ENCODE measurements at regions not wholly inside any gene's neighbourhood (a gene's known extent, or its start where the extent isn't known, plus 50 kb on each side); places are given as distances from the start of the nearest gene placed in this dataset.
"Not testable (repeated sequence)": the region's sequence is repeated elsewhere in the genome, so short reads cannot be mapped to it uniquely, and the experiment has no call there.

GRCh38 chr22:19603346-19603745 lies 79.1 kb upstream of the CLDN5 start:
- not testable (repeated sequence) for DNase-seq

DNA sequence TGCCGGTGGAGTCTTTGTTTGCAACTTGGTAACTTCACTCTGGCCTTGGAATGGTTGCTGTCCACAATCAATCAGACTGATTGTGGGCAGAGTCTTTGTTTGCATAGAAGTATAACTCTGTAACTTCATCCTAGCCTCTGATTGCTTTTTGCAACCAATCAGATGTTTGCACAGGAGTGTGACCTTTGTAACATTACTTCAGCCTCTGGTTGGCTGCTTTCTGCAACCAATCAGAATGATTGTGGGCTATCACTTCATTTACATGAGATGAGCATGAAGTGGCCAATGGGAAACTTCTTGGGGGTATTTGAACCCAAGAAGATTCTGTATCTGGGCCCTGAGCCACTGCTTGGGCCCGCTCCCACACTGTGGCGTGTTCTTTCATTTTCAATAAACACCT lies 79.6 kb upstream of the CLDN5 start:
- DNase-seq: no peak

GRCh38 chr22:19604711-19605268 lies 80.6 kb upstream of the CLDN5 start:
- no peak for DNase-seq

GRCh38 chr22:19605508-19606331 lies 81.5 kb upstream of the CLDN5 start:
- no peak for DNase-seq

- DNase-seq: no peak
Observed at GRCh38 chr22:19606332-19607191, 82.4 kb upstream of the CLDN5 start.

- peak; percentile 76 for DNase-seq
Observed at GRCh38 chr22:19607192-19608002, 83.2 kb upstream of the CLDN5 start.

GRCh38 chr22:19608003-19608690 lies 83.9 kb upstream of the CLDN5 start:
- DNase-seq: no peak

- not testable (repeated sequence) for DNase-seq
Observed at GRCh38 chr22:19609753-19610152, 85.5 kb upstream of the CLDN5 start.

GRCh38 chr22:19610518-19611253 lies 86.5 kb upstream of the CLDN5 start:
- DNase-seq: no peak

DNA sequence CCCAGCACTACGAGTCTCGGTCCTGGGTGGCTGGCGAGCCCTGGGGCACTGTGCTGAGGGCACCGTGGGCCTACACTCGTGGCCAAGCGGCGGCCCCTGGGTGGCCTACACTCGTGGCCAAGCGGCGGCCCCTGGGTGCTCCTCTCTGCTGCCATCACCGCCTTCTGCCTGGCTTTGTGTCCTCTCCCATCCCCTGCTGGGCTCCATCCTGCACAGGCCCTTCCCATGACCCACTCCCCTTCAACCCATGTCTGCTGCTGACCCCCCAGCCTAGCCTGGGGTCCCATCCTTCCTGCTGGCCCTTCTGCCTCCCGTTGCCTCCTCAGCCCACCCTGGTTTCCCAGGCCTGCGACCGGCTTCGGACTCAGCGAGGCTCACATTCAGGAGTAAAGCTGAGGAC lies 87.4 kb upstream of the CLDN5 start:
- no peak for DNase-seq

DNA sequence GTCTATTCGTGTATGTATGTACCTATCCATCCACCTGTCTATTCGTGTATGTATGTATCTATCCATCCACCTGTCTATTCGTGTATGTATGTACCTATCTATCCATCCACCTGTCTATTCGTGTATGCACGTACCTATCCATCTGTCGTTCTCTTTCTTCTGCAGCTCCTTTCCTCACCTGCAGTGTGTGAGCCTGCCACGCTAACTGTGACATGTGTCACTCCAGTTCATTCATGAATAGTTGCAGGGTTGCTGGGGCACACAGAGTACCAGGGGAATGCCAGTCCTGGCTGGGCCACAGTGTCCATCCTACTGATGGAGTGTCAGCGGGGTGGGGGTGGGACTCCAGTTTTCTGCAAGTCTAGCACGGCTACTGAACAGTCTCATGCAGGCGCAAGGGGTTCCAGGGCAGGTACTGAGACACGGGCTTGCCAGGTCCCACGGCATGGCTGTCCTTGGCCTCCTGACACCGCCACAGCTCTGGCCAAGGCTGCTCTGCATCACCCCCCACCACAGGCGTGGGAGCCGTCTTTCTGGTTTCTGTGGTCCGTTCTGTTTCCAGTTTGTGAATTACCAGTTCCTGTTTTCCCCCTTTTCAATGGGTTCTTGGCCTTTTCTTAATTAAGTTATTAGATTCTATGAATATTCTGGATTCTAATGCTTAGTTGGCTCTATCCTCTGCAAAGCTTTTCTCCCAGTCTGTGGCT lies 88.8 kb upstream of the CLDN5 start:
- no peak for DNase-seq

GRCh38 chr22:19614536-19614863 lies 90.3 kb upstream of the CLDN5 start:
- no peak for DNase-seq

GRCh38 chr22:19615001-19615461 lies 90.8 kb upstream of the CLDN5 start:
- DNase-seq: no peak

- no peak for DNase-seq
Observed at GRCh38 chr22:19615867-19616581, 91.8 kb upstream of the CLDN5 start.

DNA sequence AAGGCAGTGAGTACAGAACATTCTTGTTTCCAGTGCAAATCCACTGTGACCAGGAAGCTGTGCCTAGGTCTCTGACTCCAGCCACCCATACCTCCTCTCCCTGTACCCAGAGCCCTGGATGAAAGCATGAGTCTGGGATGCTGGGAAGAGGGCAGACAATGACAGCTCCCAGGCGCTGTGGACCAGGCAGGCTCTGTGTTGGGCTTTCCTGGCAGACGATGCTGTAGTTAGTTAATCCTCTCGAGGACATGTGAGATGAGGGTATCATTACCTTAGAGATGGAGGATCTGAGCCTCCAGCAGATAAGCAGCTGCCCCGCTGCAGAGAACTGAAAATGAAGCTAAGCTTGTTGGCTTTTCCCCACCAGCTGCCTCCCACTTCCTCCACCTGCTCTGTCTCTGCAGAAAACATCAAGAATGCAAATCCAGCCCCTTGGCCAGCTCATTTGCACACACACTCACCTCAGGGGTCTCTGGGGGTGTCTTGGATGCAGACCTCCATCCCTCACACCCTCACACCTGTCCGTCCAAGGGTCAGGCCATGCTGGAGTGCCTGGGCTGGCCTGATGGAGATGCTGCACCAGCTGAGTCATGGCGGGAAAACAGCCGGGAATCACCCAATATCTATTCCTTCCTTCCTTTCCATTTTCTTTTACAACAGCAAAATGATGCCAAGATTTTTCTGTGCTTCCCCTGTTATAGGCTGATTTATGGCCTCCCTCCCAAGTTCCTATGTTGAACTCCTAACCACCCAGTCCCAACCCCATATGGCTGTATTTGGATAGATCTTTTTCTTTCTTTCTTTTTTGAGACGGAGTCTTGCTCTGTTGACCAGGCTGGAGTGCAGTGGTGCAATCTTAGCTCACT lies 94.9 kb upstream of the SEPTIN5 start:
- no peak for DNase-seq

GRCh38 chr22:19620742-19621371 lies 93.4 kb upstream of the SEPTIN5 start:
- no peak for DNase-seq

GRCh38 chr22:19621373-19622060 lies 92.8 kb upstream of the SEPTIN5 start:
- no peak for DNase-seq

- no peak for DNase-seq
Observed at GRCh38 chr22:19622061-19622441, 92.3 kb upstream of the SEPTIN5 start.

Data from NCI-H1092 (cell line).